VCaP (cell line): ENCODE measurements at regions not wholly inside any gene's neighbourhood (a gene's known extent, or its start where the extent isn't known, plus 50 kb on each side); places are given as distances from the start of the nearest gene placed in this dataset.

Source experiments
- H3K27ac ChIP-seq: fragments of 450-650 bp; 2 replicates; pipeline ENCODE4 v1.5.1; 2017
- TF ChIP-seq, protein P1 (sequence below): fragments of 450-650 bp; conservative IDR thresholded peaks from 2 replicates; pipeline ENCODE4 v1.5.1; 2017; ENCODE audit warnings: mild to moderate bottlenecking, moderate library complexity

DNA sequence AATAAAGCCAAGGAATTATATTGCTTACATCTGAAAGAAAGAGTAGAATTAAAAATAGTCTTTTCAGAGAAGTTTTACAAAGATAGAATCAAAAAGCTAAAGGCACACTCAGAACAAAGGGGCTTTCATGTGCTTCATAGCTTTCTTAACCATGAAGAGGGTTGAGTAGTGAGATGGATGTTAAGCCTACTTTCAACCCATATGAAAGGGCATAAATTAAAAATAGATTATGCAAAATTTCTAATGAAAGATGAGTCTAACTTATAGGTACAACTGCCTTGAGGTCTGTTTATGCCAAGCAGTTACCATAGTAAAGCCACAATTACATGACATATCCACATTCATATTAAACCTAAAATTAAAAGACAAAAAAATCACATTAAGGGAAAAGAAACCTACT lies 223.3 kb upstream of the ARHGEF26 start:
- no peak overlapping the region for H3K27ac ChIP-seq
- TF ChIP-seq, protein P1, sequence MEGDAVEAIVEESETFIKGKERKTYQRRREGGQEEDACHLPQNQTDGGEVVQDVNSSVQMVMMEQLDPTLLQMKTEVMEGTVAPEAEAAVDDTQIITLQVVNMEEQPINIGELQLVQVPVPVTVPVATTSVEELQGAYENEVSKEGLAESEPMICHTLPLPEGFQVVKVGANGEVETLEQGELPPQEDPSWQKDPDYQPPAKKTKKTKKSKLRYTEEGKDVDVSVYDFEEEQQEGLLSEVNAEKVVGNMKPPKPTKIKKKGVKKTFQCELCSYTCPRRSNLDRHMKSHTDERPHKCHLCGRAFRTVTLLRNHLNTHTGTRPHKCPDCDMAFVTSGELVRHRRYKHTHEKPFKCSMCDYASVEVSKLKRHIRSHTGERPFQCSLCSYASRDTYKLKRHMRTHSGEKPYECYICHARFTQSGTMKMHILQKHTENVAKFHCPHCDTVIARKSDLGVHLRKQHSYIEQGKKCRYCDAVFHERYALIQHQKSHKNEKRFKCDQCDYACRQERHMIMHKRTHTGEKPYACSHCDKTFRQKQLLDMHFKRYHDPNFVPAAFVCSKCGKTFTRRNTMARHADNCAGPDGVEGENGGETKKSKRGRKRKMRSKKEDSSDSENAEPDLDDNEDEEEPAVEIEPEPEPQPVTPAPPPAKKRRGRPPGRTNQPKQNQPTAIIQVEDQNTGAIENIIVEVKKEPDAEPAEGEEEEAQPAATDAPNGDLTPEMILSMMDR = no peak

DNA sequence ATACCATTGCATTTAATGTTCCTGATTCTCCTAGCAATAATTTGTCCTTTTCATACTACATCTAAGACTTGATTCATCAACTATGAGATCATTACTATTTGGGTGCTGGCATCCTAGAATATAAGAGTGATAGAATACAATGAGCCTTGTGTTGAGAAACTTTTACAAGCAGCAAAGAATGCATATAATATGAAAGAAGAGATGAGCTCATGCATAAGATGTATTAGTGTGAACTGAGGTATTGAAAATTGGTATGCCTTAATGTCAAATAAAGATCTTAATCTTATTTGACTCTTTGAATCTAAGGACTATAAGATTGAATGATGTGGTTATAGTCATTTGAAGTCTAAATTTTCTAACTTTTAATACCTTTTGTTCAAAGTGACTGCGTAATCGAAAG lies 220.0 kb upstream of the ARHGEF26 start:
- TF ChIP-seq, protein P1 = no peak
- H3K27ac ChIP-seq = no peak overlapping the region

DNA sequence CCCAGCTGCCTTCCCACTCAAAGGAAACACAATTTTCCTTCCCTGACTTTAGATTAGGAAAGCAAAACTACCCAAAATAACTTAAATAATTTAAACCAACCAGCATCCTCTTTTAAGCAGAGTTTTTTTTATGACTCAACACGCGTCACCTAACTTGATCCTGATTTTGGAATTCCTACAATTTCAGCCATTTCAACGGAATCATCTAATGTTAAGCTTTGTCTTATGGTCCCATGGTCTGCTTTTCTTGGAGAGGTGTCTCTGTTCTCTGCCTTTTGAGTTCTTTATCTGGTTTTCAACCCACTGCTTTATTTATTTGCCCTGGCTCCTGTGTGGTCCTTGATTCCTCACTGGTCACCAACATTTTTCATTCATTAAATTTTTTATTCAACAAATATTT lies 219.2 kb upstream of the ARHGEF26 start:
- H3K27ac ChIP-seq = no peak overlapping the region
- TF ChIP-seq, protein P1 = no peak

DNA sequence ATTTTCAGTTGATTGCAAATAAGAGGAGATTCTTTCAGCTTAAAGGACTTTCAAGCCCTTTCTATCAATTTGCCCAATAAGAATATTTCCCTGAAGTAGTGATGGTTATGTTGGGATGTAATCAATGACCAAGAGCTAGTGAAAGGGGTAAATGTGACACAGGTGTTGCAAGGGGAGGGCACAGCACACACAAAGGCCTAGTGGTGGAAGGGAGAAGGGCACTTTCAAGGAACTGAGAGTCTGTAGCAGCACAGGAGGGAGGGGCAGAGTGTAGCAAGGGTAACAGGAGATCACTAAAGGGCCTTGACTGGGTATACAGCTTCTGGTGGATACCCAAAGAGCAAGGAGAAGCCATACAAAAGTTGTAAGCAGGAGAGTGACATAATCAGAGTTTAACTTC lies 217.8 kb upstream of the ARHGEF26 start:
- H3K27ac ChIP-seq = no peak overlapping the region
- TF ChIP-seq, protein P1 = no peak

DNA sequence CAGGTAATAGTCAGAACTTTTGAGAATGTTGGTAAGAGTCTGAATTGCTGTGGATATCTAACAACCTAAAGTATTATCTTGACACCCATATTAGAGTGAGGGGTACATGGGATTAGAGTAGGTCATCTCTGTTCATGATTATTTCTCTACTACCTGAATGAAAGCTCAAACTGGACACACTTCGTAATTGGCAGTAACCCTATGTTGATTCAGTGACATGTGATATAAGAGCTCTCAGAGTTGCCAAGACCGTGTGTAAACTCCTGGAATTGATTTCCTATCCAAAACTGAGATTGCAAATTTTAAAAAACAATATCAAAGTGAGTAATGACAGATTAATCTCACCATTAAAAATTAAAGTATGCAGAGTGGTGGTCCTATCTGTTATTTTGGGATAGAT lies 214.8 kb upstream of the ARHGEF26 start:
- TF ChIP-seq, protein P1 = no peak
- H3K27ac ChIP-seq = peak overlapping the region; percentile 65

DNA sequence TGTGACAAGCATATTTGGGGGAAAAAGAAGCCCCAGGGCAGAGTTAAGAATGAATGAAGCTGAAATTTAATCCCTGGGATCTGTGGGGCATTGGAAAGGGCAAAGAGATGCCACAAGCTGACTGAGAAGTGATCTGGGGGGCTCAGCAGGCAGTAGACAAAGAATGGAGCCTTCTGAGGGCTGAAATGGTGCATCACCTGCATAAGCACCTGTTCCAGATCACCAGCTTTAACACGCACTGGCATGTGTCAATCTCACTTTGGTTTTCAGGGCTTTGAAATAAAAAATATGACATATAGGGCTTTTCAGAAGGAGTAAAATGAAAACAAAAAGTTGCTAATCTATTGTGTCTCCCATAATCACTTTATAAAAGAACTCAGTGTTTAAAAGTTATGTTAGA lies 210.8 kb upstream of the ARHGEF26 start:
- H3K27ac ChIP-seq = peak overlapping the region; percentile 67
- TF ChIP-seq, protein P1 = no peak

DNA sequence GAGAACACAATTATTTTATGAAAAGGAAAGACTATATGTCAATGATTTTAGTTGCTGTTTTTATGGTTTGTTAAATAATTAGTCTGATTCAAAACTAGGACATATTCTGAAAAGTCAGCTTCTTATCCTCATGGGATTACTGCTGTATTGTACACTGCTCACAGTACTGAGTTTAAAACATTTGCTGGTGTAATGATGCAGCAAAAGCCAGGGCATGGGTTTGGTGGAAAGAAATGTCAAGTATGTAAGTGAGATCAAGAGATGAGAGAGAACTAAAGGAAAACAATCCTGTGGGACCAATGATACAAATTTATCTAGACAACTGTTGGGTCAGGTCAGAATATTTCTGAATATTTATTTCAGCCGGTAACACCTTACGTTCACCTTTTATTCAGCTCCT lies 210.1 kb upstream of the ARHGEF26 start:
- TF ChIP-seq, protein P1 = no peak
- H3K27ac ChIP-seq = peak overlapping the region; percentile 67; the same call in 1 of the 2 replicates

DNA sequence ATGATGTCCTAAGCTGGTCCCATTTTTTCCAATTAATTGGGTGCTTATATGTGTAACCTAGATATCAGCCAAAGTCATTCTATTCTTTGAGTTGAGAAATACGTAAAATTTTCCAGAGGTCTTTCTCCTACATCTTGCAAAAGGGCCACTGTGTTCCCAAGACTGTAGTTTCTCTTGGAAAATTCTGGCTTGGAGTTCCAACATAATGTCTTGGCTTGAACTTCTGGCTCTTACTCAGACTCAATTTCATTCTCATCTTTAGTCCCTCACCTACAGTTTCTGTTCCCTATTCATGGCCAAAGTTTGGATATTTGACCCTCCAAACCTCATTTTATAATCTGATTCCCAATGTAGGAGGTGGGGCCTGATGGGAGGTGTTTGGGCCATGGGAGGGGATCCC lies 201.4 kb upstream of the ARHGEF26 start:
- TF ChIP-seq, protein P1 = no peak
- H3K27ac ChIP-seq = no peak overlapping the region
